CD4-positive, alpha-beta T cell treated with Interleukin-2 at 100 ng/mL for 4 hours (primary cell): ENCODE measurements at regions not wholly inside any gene's neighbourhood (a gene's known extent, or its start where the extent isn't known, plus 50 kb on each side); places are given as distances from the start of the nearest gene placed in this dataset.
"Not testable (repeated sequence)": the region's sequence is repeated elsewhere in the genome, so short reads cannot be mapped to it uniquely, and the experiment has no call there.

Experiments used
- DNase-seq: peaks from one replicate; pipeline ENCODE4 v3.0.0-alpha.2; 2020; ENCODE audit warnings: low spot score

- not testable (repeated sequence) for DNase-seq
Measured at GRCh38 chr5:176018598-176018997, 50.5 kb upstream of the THOC3 start.

GRCh38 chr5:176020852-176021251 lies 52.7 kb upstream of the THOC3 start:
- not testable (repeated sequence) for DNase-seq

- DNase-seq, result not testable (repeated sequence)
Measured at GRCh38 chr5:176023535-176023934, 55.4 kb upstream of the THOC3 start.

GRCh38 chr5:176029445-176029844 lies 61.3 kb upstream of the THOC3 start:
- DNase-seq, result not testable (repeated sequence)

GRCh38 chr5:176030361-176031117 lies 62.4 kb upstream of the THOC3 start:
- DNase-seq, result peak; percentile 40

- DNase-seq, result not testable (repeated sequence)
Measured at GRCh38 chr5:176031118-176031510, 63.0 kb upstream of the THOC3 start.

GRCh38 chr5:176033186-176033585 lies 65.1 kb upstream of the THOC3 start:
- not testable (repeated sequence) for DNase-seq

GRCh38 chr5:176034407-176035200 lies 66.5 kb upstream of the THOC3 start:
- DNase-seq, result peak; percentile 23

- not testable (repeated sequence) for DNase-seq
Measured at GRCh38 chr5:176035201-176035530, 67.1 kb upstream of the THOC3 start.

GRCh38 chr5:176035816-176036308 lies 67.7 kb upstream of the THOC3 start:
- DNase-seq, result not testable (repeated sequence)

- not testable (repeated sequence) for DNase-seq
Measured at GRCh38 chr5:176036391-176036790, 68.3 kb upstream of the THOC3 start.

- not testable (repeated sequence) for DNase-seq
Measured at GRCh38 chr5:176037190-176037589, 69.1 kb upstream of the THOC3 start.

GRCh38 chr5:176040105-176040801 lies 72.1 kb upstream of the THOC3 start:
- not testable (repeated sequence) for DNase-seq

- not testable (repeated sequence) for DNase-seq
Measured at GRCh38 chr5:176041248-176041994, 73.3 kb upstream of the THOC3 start.

GRCh38 chr5:176042020-176042658 lies 74.0 kb upstream of the THOC3 start:
- peak; percentile 80 for DNase-seq

GRCh38 chr5:176043252-176043829 lies 75.2 kb upstream of the THOC3 start:
- DNase-seq, result not testable (repeated sequence)

GRCh38 chr5:176043986-176044385 lies 75.9 kb upstream of the THOC3 start:
- DNase-seq, result not testable (repeated sequence)

- DNase-seq, result not testable (repeated sequence)
Measured at GRCh38 chr5:176044431-176044830, 76.3 kb upstream of the THOC3 start.

GRCh38 chr5:176045442-176045841 lies 77.3 kb upstream of the THOC3 start:
- DNase-seq, result peak; percentile 37

GRCh38 chr5:176048671-176049070 lies 80.6 kb upstream of the THOC3 start:
- not testable (repeated sequence) for DNase-seq
